PC-3 (cell line): ENCODE measurements at regions not wholly inside any gene's neighbourhood (a gene's known extent, or its start where the extent isn't known, plus 50 kb on each side); places are given as distances from the start of the nearest gene placed in this dataset.

Experiments
- ATAC-seq: fragments of 200-7000 bp; cut with Tn5 transposase; 2 replicates; pipeline ENCODE4 v1.9.1; 2020; ENCODE audit warnings: mild to moderate bottlenecking, moderate library complexity
- BruUV-seq: library from RNA; stranded (reverse); fragments of 400-500 nt; replicated peaks from 2 replicates; lab custom pipeline; 2021; lab: Mats Ljungman, UMichigan
- CTCF ChIA-PET: fragments of 300-600 bp; sonication (Branson Sonifier 250); formaldehyde crosslinking; loops from one replicate; lab custom pipeline; 2022; ENCODE audit warnings: antibody characterized with exemption; lab: Charles Lee
- POLR2A ChIA-PET: fragments of 300-600 bp; sonication (Branson Sonifier 250); formaldehyde crosslinking; loops from one replicate; lab custom pipeline; 2022; ENCODE audit warnings: antibody characterized with exemption; ENCODE audit not compliant: unreplicated experiment; lab: Charles Lee
- DNase-seq: peaks from one replicate; pipeline ENCODE4 v3.0.0-alpha.2; 2015
- H2AFZ ChIP-seq: fragments of 300-600 bp; sonication (generic); 2 replicates; pipeline ENCODE4 v1.6.0; 2016; ENCODE audit warnings: antibody characterized with exemption, low read length
- H3F3A ChIP-seq: fragments of 300-600 bp; sonication (generic); one replicate; pipeline ENCODE4 v1.6.0; 2017; ENCODE audit warnings: antibody characterized with exemption, low read length, control low read depth, mild to moderate bottlenecking; ENCODE audit not compliant: unreplicated experiment
- H3K27ac ChIP-seq: fragments of 300-600 bp; sonication (generic); 2 replicates; pipeline ENCODE4 v1.5.1; 2016; ENCODE audit warnings: mild to moderate bottlenecking, low read length
- H3K27me3 ChIP-seq: fragments of 300-600 bp; sonication (generic); 2 replicates; pipeline ENCODE4 v1.6.1; 2016; ENCODE audit warnings: low read length, mixed read lengths
- H3K36me3 ChIP-seq: fragments of 300-600 bp; sonication (generic); 2 replicates; pipeline ENCODE4 v1.6.1; 2016; ENCODE audit warnings: low read depth, mixed run types, low read length, mixed read lengths
- H3K4me1 ChIP-seq: fragments of 300-600 bp; sonication (generic); 2 replicates; pipeline ENCODE4 v1.5.1; 2016; ENCODE audit warnings: low read length; ENCODE audit not compliant: insufficient read depth
- H3K4me2 ChIP-seq: fragments of 300-600 bp; sonication (generic); 2 replicates; pipeline ENCODE4 v1.6.0; 2016; ENCODE audit warnings: low read length
- H3K4me3 ChIP-seq: fragments of 300-600 bp; sonication (generic); 2 replicates; pipeline ENCODE4 v1.5.1; 2016; ENCODE audit warnings: mild to moderate bottlenecking, low read length, mixed read lengths
- H3K79me2 ChIP-seq: fragments of 300-600 bp; sonication (generic); 2 replicates; pipeline ENCODE4 v1.6.1; 2017; ENCODE audit warnings: low read length, mixed read lengths
- H3K9ac ChIP-seq: fragments of 300-600 bp; sonication (generic); 2 replicates; pipeline ENCODE4 v1.6.0; 2016; ENCODE audit warnings: mild to moderate bottlenecking, low read length
- H3K9me2 ChIP-seq: fragments of 300-600 bp; sonication (generic); replicated peaks from 2 replicates; pipeline ENCODE4 v1.6.1; 2016; ENCODE audit warnings: mixed run types, low read length, mixed read lengths
- H3K9me3 ChIP-seq: fragments of 300-600 bp; sonication (generic); 2 replicates; pipeline ENCODE4 v1.6.1; 2016; ENCODE audit warnings: low read length, mixed read lengths
- H4K20me1 ChIP-seq: fragments of 300-600 bp; sonication (generic); 2 replicates; pipeline ENCODE4 v1.6.1; 2016; ENCODE audit warnings: low read length, mixed read lengths
- CTCF ChIP-seq: fragments of 300-600 bp; sonication (generic); conservative IDR thresholded peaks from 2 replicates; pipeline ENCODE4 v1.5.1; 2017; ENCODE audit warnings: antibody characterized with exemption, low read depth, mild to moderate bottlenecking, low read length
- EZH2 ChIP-seq: fragments of 300-600 bp; sonication (generic); IDR thresholded peaks from one replicate; pipeline ENCODE4 v1.6.1; 2017; ENCODE audit warnings: antibody characterized with exemption, mild to moderate bottlenecking, low read length; ENCODE audit not compliant: unreplicated experiment
- EZH2phosphoT487 ChIP-seq: fragments of 300-600 bp; sonication (generic); IDR thresholded peaks from 2 replicates; pipeline ENCODE4 v1.6.1; 2018; ENCODE audit warnings: mild to moderate bottlenecking, antibody characterized with exemption, low read length, borderline replicate concordance
- intact Hi-C: fragments of 100-400 bp; cut with micrococcal nuclease; formaldehyde crosslinking; loops from 2 replicates; pipeline ENCODE4 v1.9.0; 2023

- intact Hi-C loops, result no loop called here
- DNase-seq (no peak), ATAC-seq (no peak)
- no peaks in the 10 kb centered on the region for H3K9me3 ChIP-seq
- no peak overlapping the region for H2AFZ ChIP-seq
- no peaks in the 10 kb centered on the region for H3K36me3 ChIP-seq
- H4K20me1 ChIP-seq, result no peaks in the 10 kb centered on the region
- BruUV-seq, result no TSS peak
- no peaks in the 10 kb centered on the region for H3F3A ChIP-seq
- TF ChIP-seq CTCF (no peak), EZH2phosphoT487 (no peak), EZH2 (no peak)
- CTCF ChIA-PET, result no interaction called here
- H3K9me2 ChIP-seq, result no peaks in the 10 kb centered on the region
- H3K4me2 ChIP-seq, result no peak overlapping the region
- H3K79me2 ChIP-seq, result no peaks in the 10 kb centered on the region
- H3K27me3 ChIP-seq, result no peaks in the 10 kb centered on the region; the same call in 1 of the 2 replicates
- POLR2A ChIA-PET, result no interaction called here
- no peak overlapping the region for H3K4me3 ChIP-seq
- no peak overlapping the region for H3K27ac ChIP-seq
- H3K4me1 ChIP-seq, result no peaks in the 10 kb centered on the region
- no peak overlapping the region for H3K9ac ChIP-seq
Measured at GRCh38 chr6:167662881-167663205, 163.9 kb upstream of the AFDN start.

- ATAC-seq, result no peak
- Histone ChIP-seq H3K4me1 (no peaks in the 10 kb centered on the region), H3K4me2 (no peak overlapping the region), H3K9ac (no peak overlapping the region), H4K20me1 (no peaks in the 10 kb centered on the region), H3K27me3 (no peaks in the 10 kb centered on the region; the same call in 1 of the 2 replicates), H3F3A (no peaks in the 10 kb centered on the region), H3K36me3 (no peaks in the 10 kb centered on the region), H3K27ac (no peak overlapping the region), H3K79me2 (no peaks in the 10 kb centered on the region), H3K9me3 (no peaks in the 10 kb centered on the region), H2AFZ (no peak overlapping the region), H3K9me2 (no peaks in the 10 kb centered on the region), H3K4me3 (no peak overlapping the region)
- no peak for DNase-seq
- no peak for TF ChIP-seq CTCF
- TF ChIP-seq EZH2phosphoT487, result no peak
- no peak for TF ChIP-seq EZH2
- CTCF ChIA-PET, result no interaction called here
- intact Hi-C loops, result no loop called here
- POLR2A ChIA-PET, result no interaction called here
- BruUV-seq, result no TSS peak
Measured at GRCh38 chr6:167663316-167663715, 163.4 kb upstream of the AFDN start.

DNA sequence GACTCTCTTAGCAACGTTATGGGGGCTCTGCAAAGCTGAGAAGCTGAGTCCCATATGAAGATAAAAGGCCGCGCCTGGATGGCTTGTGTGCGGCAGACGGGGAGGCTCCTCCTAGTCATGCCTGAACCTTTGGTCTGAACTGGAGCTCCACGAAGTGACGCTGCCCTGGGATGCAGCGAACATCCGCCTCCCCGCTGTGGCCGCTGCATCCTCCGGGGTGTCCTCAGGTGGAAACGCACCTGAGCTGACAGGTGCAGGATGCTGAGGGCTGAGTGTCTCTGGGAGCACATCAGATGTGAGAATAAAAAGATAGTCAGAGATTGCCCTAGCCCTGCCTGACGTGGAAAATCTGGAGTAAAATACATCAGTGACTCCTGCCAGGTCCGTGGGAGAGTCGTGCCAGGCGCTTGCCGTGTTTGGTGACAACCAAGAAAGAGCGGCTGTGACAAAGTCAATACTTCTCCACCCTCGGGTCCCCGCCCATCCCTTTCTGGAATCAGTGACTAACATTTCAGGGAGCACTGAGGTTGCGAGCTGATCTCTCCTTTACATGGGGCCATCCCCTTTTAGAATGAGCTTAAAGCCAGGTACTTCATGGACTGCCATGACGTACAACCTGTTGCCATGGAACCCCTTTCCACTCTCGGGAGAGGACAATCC lies 162.8 kb upstream of the AFDN start:
- intact Hi-C loops, result no loop called here
- ChIA-PET CTCF (no interaction called here), POLR2A (no interaction called here)
- ATAC-seq (no peak), DNase-seq (no peak)
- Histone ChIP-seq H3K9ac (no peak overlapping the region), H3K27ac (no peak overlapping the region), H3K79me2 (no peaks in the 10 kb centered on the region), H3K36me3 (no peaks in the 10 kb centered on the region), H3F3A (no peaks in the 10 kb centered on the region), H2AFZ (no peak overlapping the region), H4K20me1 (no peaks in the 10 kb centered on the region), H3K4me1 (no peaks in the 10 kb centered on the region), H3K27me3 (no peaks in the 10 kb centered on the region; the same call in 1 of the 2 replicates), H3K4me2 (no peak overlapping the region), H3K9me2 (no peaks in the 10 kb centered on the region), H3K9me3 (no peaks in the 10 kb centered on the region), H3K4me3 (no peak overlapping the region)
- BruUV-seq, result no TSS peak
- TF ChIP-seq EZH2 (no peak), EZH2phosphoT487 (no peak)
